Vagina (tissue), 2 donors: ENCODE measurements at regions not wholly inside any gene's neighbourhood (a gene's known extent, or its start where the extent isn't known, plus 50 kb on each side); places are given as distances from the start of the nearest gene placed in this dataset.
"Not testable (repeated sequence)": the region's sequence is repeated elsewhere in the genome, so short reads cannot be mapped to it uniquely, and the experiment has no call there.

Source experiments
- DNase-seq, 2 donors: peaks; one replicate each; pipeline ENCODE4 v3.0.0-alpha.2; 2017; ENCODE audit errors: extremely low spot score in 2 of 2
- H3K27ac ChIP-seq: fragments of 200-600 bp; sonication (generic); one replicate; pipeline ENCODE4 v1.5.1; 2019
- H3K27me3 ChIP-seq: fragments of 200-600 bp; sonication (generic); one replicate; pipeline ENCODE4 v1.5.1; 2019
- H3K36me3 ChIP-seq, 2 donors: fragments of 200-600 bp; sonication (generic); one replicate each; pipeline ENCODE4 v1.5.1; 2017 to 2019
- H3K4me1 ChIP-seq: fragments of 200-600 bp; sonication (generic); one replicate; pipeline ENCODE4 v1.5.1; 2019
- H3K4me3 ChIP-seq, 2 donors: fragments of 200-600 bp; sonication (generic); 1 replicate in 1 of 2; 2 replicates in 1 of 2; pipeline ENCODE4 v1.5.1; 2016 to 2019
- H3K9me3 ChIP-seq: fragments of 200-600 bp; sonication (generic); one replicate; pipeline ENCODE4 v1.5.1; 2019
- POLR2A ChIP-seq, 2 donors: fragments of 450-650 bp; IDR thresholded peaks; one replicate each; pipeline ENCODE4 v1.6.1; 2017; ENCODE audit warnings: antibody characterized with exemption in 2 of 2, mild to moderate bottlenecking in 2 of 2, moderate library complexity in 2 of 2
- POLR2AphosphoS5 ChIP-seq, 2 donors: sonication (generic); formaldehyde crosslinking; IDR thresholded peaks; one replicate each; pipeline ENCODE4 v1.9.0; 2017; ENCODE audit warnings: antibody characterized with exemption in 2 of 2, mild to moderate bottlenecking in 2 of 2, low read depth in 1 of 2; ENCODE audit not compliant: insufficient read depth in 1 of 2
- intact Hi-C: fragments of 100-400 bp; cut with DNase I; formaldehyde crosslinking; loops from one replicate; pipeline ENCODE4 v1.15.1; 2023
- TF ChIP-seq, protein P1 (sequence below), 3 experiments: fragments of 450-650 bp in 2 of 3; fragments of 200-600 bp in 1 of 3; sonication (generic) in 1 of 3; IDR thresholded peaks; one replicate each; pipeline ENCODE4 v1.5.1; 2017 to 2019; ENCODE audit warnings: antibody characterized with exemption in 3 of 3, mild to moderate bottlenecking in 2 of 3, moderate library complexity in 2 of 3

DNA sequence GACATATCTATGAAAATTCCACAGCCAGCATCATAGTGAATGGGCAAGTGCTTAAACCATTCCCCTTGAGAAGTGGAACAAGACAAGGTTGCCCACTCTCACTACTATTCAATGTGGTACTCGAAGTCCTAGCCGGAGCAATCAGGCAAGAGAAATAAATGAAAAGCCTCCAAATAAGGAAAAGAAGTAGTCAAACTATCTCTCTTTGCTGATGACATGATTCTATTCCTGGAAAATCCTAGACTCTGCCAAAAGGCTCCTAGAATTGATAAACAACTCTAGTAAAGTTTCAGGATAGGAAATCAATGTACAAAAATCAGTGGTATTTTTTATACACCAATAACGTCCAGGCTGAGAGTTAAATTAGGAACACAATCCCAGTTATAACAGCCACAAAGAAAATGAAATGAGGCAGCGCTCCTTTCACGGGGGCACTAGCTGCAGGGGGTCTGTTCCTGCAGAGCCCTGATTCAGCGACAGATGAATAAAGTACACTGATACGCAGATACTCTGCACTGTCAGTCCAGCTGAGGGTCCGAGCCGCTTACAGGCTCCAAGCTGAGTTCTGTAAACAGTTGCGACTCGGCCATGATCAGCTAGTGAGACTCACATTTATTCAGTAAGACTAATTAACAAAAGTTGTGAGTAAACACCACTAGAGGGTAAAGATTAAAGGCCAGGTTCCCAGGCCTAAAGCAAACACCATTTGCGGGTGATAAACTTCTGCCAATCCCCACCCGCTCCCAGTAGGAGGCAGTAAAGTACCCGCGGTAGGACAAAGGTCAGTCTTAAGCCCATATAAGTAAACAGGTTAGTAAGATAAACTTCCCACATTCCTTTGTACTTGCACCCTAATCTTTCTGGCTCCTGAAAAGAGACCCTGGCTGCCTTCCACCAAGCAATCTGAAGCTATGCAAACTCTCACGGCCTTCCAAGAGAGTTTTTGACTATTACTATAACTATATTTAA, 290.6 kb upstream of the GRID2 start:
- TF ChIP-seq POLR2A (IDR thresholded peaks at IDR 0.05) (no peak), POLR2AphosphoS5 (IDR thresholded peaks at IDR 0.05; ENCODE audit: insufficient read depth in 1 of 2, low read depth in 1 of 2) (no peak)
- TF ChIP-seq, protein P1, sequence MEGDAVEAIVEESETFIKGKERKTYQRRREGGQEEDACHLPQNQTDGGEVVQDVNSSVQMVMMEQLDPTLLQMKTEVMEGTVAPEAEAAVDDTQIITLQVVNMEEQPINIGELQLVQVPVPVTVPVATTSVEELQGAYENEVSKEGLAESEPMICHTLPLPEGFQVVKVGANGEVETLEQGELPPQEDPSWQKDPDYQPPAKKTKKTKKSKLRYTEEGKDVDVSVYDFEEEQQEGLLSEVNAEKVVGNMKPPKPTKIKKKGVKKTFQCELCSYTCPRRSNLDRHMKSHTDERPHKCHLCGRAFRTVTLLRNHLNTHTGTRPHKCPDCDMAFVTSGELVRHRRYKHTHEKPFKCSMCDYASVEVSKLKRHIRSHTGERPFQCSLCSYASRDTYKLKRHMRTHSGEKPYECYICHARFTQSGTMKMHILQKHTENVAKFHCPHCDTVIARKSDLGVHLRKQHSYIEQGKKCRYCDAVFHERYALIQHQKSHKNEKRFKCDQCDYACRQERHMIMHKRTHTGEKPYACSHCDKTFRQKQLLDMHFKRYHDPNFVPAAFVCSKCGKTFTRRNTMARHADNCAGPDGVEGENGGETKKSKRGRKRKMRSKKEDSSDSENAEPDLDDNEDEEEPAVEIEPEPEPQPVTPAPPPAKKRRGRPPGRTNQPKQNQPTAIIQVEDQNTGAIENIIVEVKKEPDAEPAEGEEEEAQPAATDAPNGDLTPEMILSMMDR (IDR thresholded peaks at IDR 0.05): no peak
- DNase-seq: no peak
- H3K9me3 ChIP-seq: no peaks in the 10 kb centered on the region
- no peak overlapping the region for H3K4me3 ChIP-seq
- H3K4me1 ChIP-seq: no peaks in the 10 kb centered on the region
- H3K27ac ChIP-seq: no peak overlapping the region
- no peaks in the 10 kb centered on the region for H3K27me3 ChIP-seq
- intact Hi-C loops: no loop called here
- no peaks in the 10 kb centered on the region for H3K36me3 ChIP-seq

DNA sequence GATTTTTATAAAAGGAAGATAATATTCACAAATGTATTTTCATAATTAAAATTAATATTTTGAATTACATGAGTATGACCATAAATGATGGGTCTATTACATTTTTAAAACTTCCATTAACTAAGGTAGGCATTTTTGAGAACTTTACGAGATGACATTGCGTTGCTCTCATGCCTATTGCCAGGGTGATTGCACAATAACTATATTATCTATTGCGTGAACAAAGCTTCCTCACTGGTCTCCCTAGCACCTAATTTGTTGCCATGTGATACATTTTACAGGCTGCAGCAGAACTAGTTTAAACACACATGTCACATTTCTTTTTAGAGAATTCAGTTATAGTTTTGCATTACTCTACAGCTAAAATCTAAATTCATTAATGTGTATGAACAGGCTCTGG, 289.7 kb upstream of the GRID2 start:
- no peak for TF ChIP-seq POLR2AphosphoS5 (IDR thresholded peaks at IDR 0.05; ENCODE audit: insufficient read depth in 1 of 2, low read depth in 1 of 2)
- Histone ChIP-seq H3K27ac (no peak overlapping the region), H3K4me3 (no peak overlapping the region), H3K27me3 (no peaks in the 10 kb centered on the region), H3K36me3 (no peaks in the 10 kb centered on the region), H3K4me1 (no peaks in the 10 kb centered on the region), H3K9me3 (no peaks in the 10 kb centered on the region)
- intact Hi-C loops: no loop called here
- DNase-seq: no peak

DNA sequence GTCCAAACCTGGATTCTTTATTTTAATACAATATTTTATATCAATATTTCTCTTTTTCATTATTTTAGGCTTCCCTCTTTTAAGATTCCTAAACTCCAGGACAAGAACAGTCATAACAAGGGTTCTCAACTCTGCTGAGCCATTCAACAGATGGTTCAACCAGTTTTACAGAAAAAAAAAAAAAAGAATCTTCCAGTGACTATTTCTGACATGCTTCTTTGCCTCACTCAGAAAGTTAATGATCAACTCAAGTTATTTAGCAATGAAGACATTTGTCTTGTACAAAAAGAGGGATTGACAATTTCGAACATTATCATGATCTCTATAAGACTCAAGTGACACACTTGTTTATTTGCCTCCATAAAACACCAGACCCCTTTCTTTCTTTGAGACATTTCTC, 282.6 kb upstream of the GRID2 start:
- H3K27ac ChIP-seq: no peak overlapping the region
- intact Hi-C loops: no loop called here
- no peak for DNase-seq

DNA sequence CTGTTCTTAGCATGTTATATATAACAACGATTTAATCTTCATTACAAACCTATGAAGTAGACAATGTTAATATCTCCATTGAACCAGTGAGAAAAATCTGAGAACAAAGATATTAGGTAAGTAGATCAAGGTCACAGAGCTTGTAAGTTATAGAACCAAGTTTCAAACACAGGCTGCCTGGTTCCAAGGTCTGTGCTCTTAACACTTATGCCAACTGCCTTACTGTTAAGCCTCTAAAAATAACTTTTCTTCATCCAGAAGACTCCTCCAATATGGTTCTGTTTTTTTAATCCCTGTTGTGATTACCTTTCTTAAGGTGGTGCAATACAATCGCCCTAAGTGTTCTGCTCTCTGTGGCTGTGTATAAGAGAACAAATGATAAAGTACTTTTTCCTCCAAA, 282.0 kb upstream of the GRID2 start:
- no peaks in the 10 kb centered on the region for H3K27me3 ChIP-seq
- TF ChIP-seq POLR2A (IDR thresholded peaks at IDR 0.05) (no peak), POLR2AphosphoS5 (IDR thresholded peaks at IDR 0.05; ENCODE audit: insufficient read depth in 1 of 2, low read depth in 1 of 2) (no peak)
- TF ChIP-seq, protein P1 (IDR thresholded peaks at IDR 0.05): no peak
- no peak overlapping the region for H3K4me3 ChIP-seq
- DNase-seq: no peak
- no peaks in the 10 kb centered on the region for H3K36me3 ChIP-seq
- intact Hi-C loops: no loop called here
- H3K9me3 ChIP-seq: no peaks in the 10 kb centered on the region
- no peaks in the 10 kb centered on the region for H3K4me1 ChIP-seq
- H3K27ac ChIP-seq: no peak overlapping the region

More for the DNA sequence above, 282.6 kb upstream of the GRID2 start:
- no peaks in the 10 kb centered on the region for H3K4me1 ChIP-seq
- no peak overlapping the region for H3K4me3 ChIP-seq
- H3K9me3 ChIP-seq: no peaks in the 10 kb centered on the region
- no peaks in the 10 kb centered on the region for H3K27me3 ChIP-seq
- TF ChIP-seq POLR2A (IDR thresholded peaks at IDR 0.05) (no peak), POLR2AphosphoS5 (IDR thresholded peaks at IDR 0.05; ENCODE audit: insufficient read depth in 1 of 2, low read depth in 1 of 2) (no peak)
- TF ChIP-seq, protein P1 (IDR thresholded peaks at IDR 0.05): no peak
- no peaks in the 10 kb centered on the region for H3K36me3 ChIP-seq

DNA sequence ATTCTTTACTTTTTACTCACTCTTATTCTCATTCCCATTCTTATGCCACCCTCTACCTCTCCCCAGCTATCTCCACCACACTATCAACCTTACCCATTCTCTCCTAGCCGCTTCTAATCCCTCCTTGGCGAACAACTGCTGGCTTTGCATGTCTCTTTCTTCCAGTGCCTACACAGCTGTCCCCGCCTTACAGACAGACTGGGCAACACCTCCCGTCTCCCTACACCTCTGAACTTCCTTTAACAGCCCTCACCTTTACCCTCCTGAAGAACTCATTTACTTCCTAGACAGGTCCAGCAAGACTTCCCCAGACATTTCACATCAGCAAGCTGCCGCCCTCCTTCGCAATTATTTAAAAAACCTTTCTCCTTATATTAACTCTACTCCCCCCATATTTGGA, 274.9 kb upstream of the GRID2 start:
- H3K4me3 ChIP-seq, H3K9me3 ChIP-seq, DNase-seq, H3K27me3 ChIP-seq, intact Hi-C loops, H3K4me1 ChIP-seq, H3K36me3 ChIP-seq, H3K27ac ChIP-seq: not testable (repeated sequence)

DNA sequence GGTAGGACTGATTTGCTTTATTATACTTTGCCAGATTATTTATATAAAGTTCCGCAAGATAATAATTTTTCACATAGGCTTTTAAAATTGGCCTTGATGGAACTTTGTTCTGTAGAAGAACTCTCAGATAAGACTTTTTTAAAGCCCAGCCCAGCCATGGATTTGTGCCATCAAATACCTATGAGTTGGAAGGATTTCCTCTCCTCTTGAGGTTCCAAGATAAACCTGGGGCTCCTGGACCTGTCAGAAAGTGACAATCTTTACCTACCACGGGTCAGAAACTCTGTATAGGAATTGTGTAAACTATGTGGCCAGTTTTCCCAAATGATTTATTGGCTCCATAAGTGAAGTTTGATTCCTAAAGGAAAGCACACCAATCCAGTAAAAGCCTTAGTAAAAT, 271.9 kb upstream of the GRID2 start:
- no peak for DNase-seq
- intact Hi-C loops: no loop called here
- no peaks in the 10 kb centered on the region for H3K27me3 ChIP-seq
- H3K27ac ChIP-seq: no peak overlapping the region
- no peak overlapping the region for H3K4me3 ChIP-seq
- H3K9me3 ChIP-seq: no peaks in the 10 kb centered on the region
- no peaks in the 10 kb centered on the region for H3K4me1 ChIP-seq
- H3K36me3 ChIP-seq: no peaks in the 10 kb centered on the region
- TF ChIP-seq POLR2A (IDR thresholded peaks at IDR 0.05): no peak
- no peak for TF ChIP-seq POLR2AphosphoS5 (IDR thresholded peaks at IDR 0.05; ENCODE audit: insufficient read depth in 1 of 2, low read depth in 1 of 2)
- TF ChIP-seq, protein P1 (IDR thresholded peaks at IDR 0.05): no peak
